ENCODE measurements at regions not wholly inside any gene's neighbourhood (a gene's known extent, or its start where the extent isn't known, plus 50 kb on each side); places are given as distances from the start of the nearest gene placed in this dataset.

- TF ChIP-seq, protein P1, sequence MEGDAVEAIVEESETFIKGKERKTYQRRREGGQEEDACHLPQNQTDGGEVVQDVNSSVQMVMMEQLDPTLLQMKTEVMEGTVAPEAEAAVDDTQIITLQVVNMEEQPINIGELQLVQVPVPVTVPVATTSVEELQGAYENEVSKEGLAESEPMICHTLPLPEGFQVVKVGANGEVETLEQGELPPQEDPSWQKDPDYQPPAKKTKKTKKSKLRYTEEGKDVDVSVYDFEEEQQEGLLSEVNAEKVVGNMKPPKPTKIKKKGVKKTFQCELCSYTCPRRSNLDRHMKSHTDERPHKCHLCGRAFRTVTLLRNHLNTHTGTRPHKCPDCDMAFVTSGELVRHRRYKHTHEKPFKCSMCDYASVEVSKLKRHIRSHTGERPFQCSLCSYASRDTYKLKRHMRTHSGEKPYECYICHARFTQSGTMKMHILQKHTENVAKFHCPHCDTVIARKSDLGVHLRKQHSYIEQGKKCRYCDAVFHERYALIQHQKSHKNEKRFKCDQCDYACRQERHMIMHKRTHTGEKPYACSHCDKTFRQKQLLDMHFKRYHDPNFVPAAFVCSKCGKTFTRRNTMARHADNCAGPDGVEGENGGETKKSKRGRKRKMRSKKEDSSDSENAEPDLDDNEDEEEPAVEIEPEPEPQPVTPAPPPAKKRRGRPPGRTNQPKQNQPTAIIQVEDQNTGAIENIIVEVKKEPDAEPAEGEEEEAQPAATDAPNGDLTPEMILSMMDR (IDR thresholded peaks at IDR 0.05), result no peak
- TF ChIP-seq ZFX (IDR thresholded peaks at IDR 0.05; ENCODE audit: borderline replicate concordance), result no peak
Observed at GRCh38 chr2:75894170-75894569, 183.5 kb upstream of the GCFC2 start.
